GM18517 (cell line): ENCODE measurements at regions not wholly inside any gene's neighbourhood (a gene's known extent, or its start where the extent isn't known, plus 50 kb on each side); places are given as distances from the start of the nearest gene placed in this dataset.
"Not testable (repeated sequence)": the region's sequence is repeated elsewhere in the genome, so short reads cannot be mapped to it uniquely, and the experiment has no call there.

Source experiments
- ATAC-seq: cut with Tn5 transposase; IDR thresholded peaks from one replicate; pipeline ENCODE4 v1.9.1; 2021; ENCODE audit warnings: mild to moderate bottlenecking, moderate library complexity; ENCODE audit not compliant: unreplicated experiment

DNA sequence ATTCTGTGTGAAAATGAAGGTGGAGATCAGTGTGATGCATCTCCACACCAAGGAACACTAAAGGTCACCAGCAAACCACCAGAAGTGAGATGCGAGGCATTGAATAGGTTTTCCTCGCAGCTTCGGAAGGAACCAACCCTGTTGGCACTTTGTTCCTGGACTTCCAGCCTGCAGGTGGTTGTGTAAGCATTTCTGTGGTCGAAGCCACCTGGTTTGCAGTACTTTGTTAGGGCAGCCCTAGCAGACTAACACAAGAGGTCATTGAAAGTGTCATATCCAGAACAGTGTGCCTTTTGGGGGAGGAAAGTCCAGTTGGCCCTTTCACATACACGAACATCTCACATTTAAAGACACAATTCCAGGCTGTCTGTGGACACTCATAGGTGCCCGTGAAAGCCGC lies 237.2 kb upstream of the PLGLB1 start:
- not testable (repeated sequence) for ATAC-seq

DNA sequence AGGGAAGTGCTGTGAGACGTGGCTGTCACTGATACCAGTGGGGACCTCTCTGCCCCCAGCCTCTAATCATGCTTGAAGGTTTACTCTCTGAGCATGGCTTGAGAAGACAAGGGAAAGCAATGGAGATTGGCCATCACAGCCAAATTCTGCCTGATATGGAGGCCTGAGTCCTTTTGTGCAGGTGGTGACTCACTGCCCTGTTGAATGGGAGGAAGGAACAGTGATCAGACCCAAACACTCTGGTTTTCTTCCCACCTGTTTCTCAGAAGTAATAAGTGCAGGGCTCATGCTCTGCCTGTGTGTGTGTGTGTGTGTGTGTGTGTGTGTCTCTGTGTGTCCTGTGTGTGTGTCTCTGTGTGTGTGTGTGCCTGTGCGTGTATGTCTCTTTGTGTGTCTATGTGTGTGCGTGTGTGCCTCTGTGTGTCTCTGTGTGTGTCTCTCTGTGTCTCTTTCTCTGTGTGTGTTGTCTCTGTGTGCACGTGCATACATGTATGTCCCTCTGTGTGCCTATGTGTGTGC lies 240.6 kb upstream of the PLGLB1 start:
- not testable (repeated sequence) for ATAC-seq

DNA sequence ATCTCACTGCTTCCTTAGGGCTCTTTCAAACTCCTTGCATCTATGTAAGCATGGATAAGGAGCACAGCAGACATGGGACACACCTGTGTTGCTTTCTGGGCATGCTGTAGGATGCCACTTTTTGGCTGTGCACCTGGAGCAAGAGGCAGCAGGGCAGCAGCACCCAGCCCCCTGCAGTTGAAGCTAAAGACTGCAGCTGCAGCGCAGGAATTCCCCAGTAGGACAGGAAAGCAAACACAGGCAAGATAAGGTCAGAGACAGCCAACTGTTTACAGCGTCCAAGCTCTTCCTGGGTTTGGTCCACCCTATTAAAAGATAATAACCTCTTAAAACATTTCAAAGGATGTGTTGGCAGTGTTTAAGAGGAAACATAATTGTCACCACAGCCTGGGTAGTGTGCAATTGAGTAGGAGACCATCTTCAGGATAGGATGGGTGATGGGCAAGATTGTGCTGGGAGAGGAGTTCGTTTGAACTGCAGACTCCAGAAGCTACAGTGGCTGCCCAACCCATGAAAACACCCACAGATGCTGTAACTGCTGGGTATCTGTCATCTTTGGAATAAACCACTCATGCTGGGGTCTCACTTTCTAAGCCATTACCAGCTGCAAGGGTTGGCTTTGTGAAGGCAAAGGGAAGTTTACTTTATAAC lies 242.3 kb upstream of the PLGLB1 start:
- not testable (repeated sequence) for ATAC-seq

DNA sequence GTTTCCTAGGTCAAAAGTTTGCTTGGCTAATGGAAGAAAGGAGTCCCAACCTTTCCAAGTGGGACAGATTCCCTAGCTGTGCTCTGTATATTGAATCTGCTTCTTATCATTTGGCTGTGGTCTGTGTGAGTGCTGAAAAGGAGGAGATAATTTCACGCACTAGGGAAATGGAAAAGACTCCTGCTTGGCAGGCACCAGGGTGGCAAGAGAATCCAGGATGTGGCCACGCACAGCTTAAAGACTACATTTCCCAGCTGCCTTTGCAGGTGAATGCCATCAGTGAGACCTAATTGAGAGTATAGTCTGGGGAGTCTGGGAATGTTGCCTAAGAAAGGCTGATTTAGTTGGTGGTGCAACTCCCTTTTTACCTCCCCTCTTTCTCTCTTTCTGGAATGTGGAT lies 253.5 kb upstream of the PLGLB1 start:
- not testable (repeated sequence) for ATAC-seq

DNA sequence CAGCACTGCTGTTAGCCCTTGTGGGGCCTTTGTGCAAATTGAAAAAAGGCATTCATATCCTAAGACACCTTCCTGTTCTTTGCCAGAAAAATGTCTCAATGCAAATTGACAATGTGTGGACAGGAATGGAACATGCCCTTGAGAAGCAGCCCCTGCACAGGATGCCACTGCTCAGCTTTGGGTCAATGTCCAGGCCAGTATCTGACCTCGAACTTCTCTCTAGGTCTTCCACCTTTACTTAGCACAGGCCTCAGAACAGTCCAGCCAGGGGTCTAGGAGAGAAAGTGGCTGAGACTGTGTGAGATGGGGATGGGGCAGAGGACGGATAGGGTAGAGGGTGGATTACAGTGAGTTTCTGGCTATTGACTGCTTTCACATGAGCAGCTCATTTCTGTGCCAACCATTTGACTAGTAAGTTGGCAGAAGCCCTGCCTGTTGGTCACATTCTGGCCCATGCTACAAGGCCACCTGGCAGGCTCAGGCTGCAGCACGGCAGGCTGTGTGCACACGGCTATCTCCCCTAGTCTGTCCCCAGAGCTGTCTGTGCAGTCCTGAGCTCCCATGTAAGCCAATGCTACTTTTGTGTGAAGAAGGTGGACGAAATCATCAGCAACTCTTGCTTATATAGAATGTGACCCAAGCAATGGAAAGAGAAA lies 254.5 kb upstream of the PLGLB1 start:
- not testable (repeated sequence) for ATAC-seq

DNA sequence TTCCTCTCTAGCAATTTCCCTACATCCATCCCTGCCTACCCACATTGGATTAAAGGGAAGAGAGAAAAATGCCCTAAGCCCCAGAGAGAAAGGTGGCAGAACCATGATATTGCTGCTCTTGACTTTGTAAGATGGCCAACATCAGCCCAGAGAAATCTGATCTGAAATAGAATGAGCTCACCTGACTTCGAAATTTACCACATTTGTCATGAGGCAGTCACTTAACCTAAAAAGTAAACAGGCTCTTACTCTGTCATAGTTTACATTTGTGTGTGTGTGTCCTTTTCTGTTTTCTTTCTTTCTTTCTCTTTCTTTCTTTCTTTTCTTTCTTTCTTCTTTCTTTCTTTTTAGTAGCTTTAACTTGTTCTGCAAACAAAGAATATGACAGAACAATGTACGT lies 255.0 kb upstream of the PLGLB1 start:
- ATAC-seq = not testable (repeated sequence)

DNA sequence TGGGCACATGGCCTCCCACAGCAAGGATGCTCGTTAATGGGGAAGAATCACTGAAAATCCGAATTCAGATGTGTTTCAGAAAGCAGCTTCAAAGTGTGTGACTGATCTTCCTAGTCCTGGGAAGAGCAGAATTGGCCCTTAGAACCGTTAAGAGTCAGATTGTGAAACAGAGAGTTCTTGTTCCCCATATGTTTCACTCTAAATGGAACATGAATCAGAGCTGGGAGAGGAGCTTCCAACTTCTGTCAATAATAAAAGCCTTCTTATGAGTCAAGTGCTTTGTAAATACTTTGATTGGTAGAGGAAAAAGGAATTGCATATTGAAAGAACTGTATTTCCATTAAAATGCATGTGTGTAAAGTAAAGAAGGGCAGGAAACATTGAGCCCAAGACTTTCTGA lies 256.1 kb upstream of the PLGLB1 start:
- ATAC-seq = not testable (repeated sequence)

DNA sequence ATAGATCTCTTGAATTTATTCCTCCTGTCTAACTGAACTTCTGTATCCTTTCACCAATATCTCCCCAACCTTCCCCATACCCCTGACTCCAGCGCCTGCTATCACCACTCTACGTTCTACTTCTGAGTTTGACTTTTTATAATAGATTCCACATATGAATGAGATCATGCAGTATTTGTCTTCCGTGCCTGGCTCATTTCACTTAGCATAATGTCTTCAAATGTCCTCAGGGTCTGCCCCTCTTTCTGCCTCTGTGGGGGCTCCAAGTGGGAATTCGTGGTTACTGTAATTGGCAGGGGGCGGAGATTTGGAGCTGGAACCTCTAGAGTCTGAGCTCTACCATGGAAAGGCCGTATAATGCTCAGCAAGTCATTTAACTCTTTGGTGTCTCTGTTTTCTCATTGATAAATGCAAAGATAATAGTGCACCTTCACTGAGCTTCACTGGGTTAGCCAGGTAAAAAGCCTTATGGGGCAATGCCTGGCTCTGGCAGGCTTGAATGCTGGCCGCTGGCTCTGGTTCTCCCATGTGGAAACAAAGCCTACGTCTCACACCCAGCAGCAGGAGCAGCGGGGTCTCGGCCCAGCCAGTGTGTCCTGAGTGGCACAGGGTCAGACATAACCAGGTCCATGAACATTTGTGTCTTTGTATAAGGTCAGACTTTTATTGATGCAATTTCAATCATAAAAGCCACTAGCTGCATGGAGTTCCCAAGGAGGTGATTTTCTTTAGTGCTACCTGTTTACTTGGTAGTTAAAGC lies 259.1 kb upstream of the PLGLB1 start:
- not testable (repeated sequence) for ATAC-seq

DNA sequence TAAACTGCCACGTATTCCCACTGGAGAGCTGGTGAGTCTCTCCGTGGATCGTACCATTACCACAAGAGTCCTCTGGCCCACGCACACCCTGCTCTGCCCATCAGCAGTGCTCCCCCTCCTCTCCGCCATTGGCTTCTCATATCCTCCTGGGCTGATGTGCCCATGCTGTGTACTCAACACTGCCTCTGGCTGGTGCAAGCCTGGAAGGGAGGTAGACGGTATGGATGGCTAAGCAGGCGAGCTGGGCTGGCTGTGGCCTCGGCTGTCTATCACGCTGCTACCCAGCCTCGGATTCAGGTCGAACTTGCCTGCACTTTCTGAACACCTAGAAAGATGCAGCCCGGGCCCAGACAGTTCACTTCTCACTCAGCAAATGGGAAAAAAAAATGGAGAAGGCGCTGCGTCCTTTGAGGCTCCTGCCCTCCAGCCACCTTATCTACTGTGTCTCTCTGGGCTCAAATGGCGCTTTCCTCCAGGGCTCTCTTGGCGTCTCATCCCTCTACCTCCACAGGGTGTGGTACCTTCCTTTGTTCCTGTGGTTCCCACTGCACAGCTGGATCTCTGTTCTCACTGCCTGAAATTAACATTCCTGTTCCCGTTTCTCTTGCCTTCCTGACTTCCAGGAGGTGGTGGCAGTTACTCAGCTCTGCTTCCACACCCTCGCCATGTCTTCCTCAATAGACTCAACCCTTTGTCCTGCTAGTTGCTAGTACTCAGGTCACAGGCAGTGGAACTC lies 262.3 kb upstream of the PLGLB1 start:
- ATAC-seq = not testable (repeated sequence)

DNA sequence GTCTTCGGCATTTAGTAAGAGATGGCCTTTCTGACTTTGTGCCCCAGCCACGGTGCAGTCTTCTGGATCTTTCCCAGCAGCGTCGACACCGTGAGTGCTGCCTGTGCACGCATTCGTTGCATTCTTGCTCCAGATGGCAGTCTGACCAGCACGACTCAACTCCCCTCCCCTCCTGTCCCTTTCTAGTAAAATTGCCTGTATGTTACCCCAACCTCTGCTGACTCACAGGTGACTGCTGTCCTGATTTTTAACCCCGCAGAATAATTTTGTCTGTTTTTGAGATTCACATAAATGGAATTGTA lies 262.8 kb upstream of the PLGLB1 start:
- ATAC-seq = not testable (repeated sequence)

DNA sequence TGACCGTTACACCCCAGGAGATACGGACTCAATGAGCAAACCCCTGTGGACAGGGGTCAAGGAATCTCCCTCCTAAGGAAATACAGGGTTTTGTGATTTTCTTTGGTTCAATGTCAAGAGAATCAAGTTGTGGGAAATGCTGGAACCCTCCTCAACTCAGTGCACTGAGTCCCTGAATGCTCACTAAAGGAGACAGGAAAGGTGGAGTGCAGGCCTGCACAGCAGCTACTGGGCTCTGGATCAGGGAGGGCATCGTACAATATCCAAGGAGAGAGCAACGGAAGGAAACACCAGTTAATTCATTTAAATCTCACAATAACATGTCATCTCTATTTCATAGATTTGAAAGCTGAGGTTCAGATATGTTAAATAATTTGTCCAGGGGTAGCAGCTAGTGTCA lies 263.5 kb upstream of the PLGLB1 start:
- ATAC-seq = not testable (repeated sequence)

DNA sequence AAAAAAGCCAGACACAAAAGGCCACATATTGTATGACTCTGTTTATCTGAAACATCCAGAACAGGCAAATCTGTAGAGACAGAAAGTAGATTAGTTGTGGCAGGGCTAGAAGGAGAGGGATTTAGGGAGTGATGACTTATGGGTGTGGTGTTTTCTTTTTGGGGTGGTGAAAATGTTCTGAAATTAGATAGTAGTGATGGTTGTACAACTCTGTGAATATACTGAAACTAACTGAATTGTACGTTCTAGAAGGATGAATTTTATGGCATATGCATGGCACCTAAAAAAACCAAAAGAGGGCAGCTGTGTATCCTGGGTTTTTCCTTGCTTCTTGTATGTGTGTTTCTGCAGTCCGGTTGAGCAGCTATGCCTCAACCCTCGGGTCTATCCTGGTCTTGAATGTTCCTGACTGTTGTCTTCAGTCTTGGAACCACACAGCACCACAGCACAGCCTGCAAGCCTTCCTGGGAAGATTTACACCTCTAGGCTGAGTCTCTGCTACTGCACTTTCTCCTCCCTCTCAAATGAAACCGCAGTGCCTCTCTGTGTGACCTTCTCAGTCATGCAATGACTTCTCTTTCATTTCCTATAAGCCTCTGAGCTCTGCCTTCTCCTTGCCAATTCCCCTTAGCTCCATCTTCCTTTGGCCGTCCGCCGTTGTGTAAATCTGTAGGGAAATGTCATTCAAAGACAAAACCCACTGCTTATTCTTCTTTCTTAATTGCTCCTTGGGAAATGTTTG lies 269.1 kb upstream of the PLGLB1 start:
- ATAC-seq = not testable (repeated sequence)

DNA sequence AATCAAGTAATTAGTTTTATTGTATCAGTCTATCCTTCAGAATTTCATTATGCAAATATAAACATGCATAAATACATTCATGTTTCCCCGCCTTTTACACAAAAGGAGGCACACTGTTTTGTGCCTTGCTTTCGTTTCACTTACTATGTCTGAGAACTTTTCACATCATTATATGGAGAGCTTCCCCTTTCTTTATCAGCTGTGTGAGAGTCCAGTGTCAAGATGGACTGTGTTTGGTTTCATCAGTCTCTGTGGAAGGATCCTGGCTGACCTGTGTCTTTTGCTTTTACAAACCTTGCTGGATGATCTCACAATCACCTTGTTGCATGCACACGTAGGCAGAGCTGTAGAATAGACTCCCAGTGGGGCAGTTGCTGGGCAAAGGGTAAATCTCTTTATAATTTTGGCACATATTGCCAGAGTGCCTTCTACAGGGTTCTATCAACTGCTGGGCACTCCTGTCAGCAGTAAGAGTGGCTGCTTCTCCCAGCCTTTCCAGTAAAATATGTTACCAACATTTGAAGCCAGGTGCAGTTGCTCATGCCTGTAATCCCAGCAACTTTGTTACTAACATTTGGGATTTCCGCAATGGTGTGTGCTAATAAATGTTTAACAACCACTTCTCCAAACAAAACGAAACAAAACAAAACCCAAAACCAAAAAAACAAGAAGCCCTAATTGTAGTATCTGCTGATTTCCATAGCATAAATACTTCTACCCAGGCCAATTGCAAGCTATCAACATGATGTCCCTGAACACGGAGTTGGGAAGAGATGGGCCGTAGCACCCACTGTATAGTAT lies 270.0 kb upstream of the PLGLB1 start:
- ATAC-seq = not testable (repeated sequence)

DNA sequence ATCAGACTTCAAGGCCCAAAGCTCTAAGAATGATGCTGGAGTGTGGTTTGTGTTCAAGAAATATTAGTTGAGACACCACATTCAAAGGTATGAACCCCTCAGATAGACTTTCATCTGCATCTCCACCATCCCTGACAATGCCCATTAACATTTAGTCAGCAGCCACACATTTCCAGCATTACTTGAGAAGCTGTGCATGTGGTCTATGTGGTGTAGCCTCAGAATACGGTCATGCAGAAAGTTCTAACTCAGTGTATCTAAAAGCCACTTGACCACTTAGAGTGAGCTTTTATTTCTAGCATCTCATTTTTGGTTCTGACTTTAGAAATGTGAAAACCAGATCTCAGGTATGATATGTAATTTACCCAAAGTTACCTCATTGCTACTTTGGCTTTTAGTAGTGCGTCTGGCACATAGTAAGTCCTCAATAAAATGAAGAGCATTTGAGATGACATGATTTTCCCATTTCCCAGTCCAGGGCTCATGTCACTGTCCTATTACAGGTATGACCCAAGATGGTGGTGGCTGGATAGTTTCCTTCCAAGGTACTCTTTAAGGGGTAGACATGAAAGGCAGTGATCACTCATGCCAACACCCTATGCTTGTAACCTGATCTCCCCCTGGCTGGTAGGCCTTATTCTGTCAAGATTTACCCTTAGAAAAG lies 272.4 kb upstream of the PLGLB1 start:
- ATAC-seq = not testable (repeated sequence)

DNA sequence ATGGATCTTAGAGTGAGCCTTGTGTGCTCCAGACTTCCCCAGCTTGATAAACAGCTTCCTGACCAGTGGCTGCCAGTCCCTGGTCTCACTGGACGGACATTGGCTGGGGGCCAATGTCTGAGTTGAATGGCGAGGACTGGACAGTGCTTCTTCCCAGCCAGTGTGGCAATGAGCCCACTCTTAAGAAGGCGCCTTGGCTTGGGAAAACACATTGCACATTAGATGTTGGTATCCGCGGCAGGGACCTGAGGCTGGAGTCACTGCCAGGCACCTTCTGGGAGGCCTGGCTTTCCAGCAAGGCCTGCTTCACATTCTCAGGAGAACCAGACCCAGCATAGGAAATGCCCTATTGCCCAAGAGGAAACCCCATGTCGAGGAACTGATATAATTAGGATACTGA lies 273.5 kb upstream of the PLGLB1 start:
- ATAC-seq = not testable (repeated sequence)

DNA sequence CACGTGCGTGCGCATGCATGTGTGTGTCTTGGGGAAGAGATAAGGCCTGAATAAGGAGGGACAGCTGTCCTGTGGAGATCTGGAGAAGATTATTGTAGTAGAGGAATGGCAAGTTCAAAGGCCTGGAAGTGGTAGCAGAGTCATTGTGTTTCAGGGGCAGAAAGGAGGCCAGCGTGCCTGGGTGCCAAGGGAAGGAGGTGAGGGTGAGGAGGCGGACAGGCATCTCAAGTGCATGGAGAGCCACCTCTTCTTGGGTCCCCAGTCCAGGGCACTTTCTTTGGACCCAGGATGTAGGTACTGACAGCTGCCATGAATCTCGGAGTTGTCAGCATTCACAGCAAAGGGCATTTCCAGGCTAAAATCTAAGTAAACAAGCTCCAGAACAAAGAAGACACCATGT lies 279.7 kb upstream of the PLGLB1 start:
- ATAC-seq = not testable (repeated sequence)

DNA sequence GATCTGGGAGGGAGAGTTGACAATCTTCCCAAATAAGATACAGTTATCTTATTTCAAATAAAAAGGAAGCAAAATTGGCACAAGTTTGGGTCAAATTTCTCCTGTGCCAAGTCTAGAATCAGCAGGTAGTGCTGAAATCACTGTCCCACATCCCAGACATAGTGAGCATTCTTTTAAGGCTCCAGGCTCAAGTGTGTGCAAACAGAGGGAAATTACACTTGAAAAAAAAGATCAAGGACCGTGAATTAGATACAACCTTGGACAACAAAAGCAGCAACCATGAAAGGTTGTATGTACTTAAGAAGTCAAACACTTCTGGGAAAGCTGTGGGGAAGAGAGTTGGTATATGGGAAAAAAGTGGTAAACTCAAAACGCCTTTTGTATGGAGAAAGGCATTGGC lies 280.2 kb upstream of the PLGLB1 start:
- ATAC-seq = not testable (repeated sequence)

DNA sequence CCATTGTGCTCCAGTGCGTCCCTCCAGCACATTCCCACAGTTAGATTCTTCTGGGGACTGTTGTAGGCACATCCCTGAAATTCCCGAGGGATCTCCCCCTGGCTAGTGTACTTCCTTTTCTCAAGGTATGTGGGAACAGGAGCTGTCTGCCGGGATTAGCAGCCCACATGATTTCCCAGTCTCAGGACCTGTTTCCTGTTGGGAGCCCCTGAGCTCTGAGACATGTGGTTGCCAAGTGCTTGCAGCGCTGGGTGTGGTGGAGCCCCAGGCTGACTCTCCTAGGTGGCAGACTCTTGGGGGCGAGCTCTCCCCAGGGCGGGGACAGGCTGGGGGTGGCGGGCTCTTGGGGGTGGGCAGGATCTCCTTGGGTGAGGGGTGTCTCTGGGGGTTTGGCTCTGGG lies 287.0 kb upstream of the PLGLB1 start:
- ATAC-seq = not testable (repeated sequence)

DNA sequence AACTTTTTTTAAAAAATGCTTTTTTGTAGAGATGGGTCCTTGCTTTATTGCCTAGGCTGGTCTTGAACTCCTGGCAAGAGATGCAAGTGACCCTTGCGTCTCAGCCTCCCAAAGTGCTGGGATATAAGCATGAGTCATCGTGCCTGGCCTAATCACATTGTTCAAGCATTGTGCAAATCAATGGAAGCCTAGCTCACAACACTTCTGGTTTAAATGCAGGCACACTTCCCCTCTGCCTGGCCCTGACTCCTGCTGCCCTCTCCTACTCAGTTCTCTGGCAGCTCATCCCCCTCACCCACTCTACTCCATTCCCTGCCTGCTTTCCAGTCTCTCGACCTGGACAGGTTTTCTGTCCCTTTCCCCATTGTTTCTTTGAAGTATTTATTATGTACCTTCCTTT lies 288.1 kb upstream of the PLGLB1 start:
- not testable (repeated sequence) for ATAC-seq
